Mammary epithelial cell (primary cell): ENCODE measurements at regions not wholly inside any gene's neighbourhood (a gene's known extent, or its start where the extent isn't known, plus 50 kb on each side); places are given as distances from the start of the nearest gene placed in this dataset.

ENCODE experiments used
- CTCF ChIP-seq, 2 donors: IDR thresholded peaks in 1 of 2; conservative IDR thresholded peaks in 1 of 2; 2 replicates each; pipeline ENCODE4 v1.5.1; 2011 to 2012; ENCODE audit warnings: inconsistent platforms in 2 of 2, low read length in 2 of 2, mild to moderate bottlenecking in 2 of 2, control low read depth in 1 of 2, low read depth in 1 of 2; ENCODE audit not compliant: insufficient read depth in 1 of 2; ENCODE audit errors: extremely low read depth in 1 of 2
- EZH2 ChIP-seq: IDR thresholded peaks from 2 replicates; pipeline ENCODE4 v1.6.1; 2012; ENCODE audit warnings: low read length, inconsistent platforms, borderline replicate concordance

DNA sequence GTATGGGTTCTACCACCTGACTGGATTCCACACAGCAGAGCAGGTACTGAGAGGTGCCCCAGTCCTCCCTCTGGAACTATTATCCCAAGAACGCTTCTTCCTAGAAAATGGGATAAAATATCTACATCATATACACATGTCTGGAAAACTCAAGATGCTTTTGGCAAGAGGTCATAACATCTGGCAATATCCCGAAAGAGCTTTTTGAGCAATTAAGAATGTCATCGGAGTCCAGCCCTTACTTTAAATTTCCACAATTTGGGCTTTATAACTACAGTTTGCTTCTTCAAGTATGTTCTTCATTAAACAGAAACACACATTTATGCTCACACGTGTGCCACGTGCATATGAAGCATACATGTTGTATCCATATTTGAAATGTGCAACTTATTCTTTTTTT, 365.9 kb upstream of the THBS1 start:
- TF ChIP-seq CTCF (conservative IDR thresholded peaks at IDR 0.05 in 1 of 2, IDR thresholded peaks at IDR 0.05 in 1 of 2; ENCODE audit: extremely low read depth in 1 of 2, insufficient read depth in 1 of 2, low read depth in 1 of 2, low read length in 2 of 2): no peak
- no peak for TF ChIP-seq EZH2
